Heart left ventricle (tissue), 16 donors: ENCODE measurements at regions not wholly inside any gene's neighbourhood (a gene's known extent, or its start where the extent isn't known, plus 50 kb on each side); places are given as distances from the start of the nearest gene placed in this dataset.
A peak's percentile ranks its signal among the peaks of the same experiment; 100 is the strongest.

ENCODE experiments used
- ATAC-seq, 4 donors: fragments of 200-7000 bp; cut with Tn5 transposase; one replicate each; pipeline ENCODE4 v1.9.1; 2020 to 2022; ENCODE audit warnings: moderate library complexity in 4 of 4, mild to moderate bottlenecking in 3 of 4, moderate number of reproducible peaks in 1 of 4
- DNase-seq, 5 donors: peaks; one replicate each; pipeline ENCODE4 v3.0.0-alpha.2; 2020
- H3K27ac ChIP-seq, 12 donors: fragments of 200-600 bp; sonication (generic) in 4 of 12; one replicate each; pipeline versions ENCODE4 v1.5.0 to v1.8.0; 2016 to 2022; ENCODE audit warnings: mild to moderate bottlenecking in 2 of 12
- H3K27me3 ChIP-seq, 9 donors: fragments of 200-600 bp; sonication (generic) in 2 of 9; one replicate each; pipeline versions ENCODE4 v1.5.1 to v1.8.0; 2016 to 2022; ENCODE audit warnings: mild to moderate bottlenecking in 3 of 9
- H3K36me3 ChIP-seq, 9 donors: fragments of 200-600 bp; sonication (generic) in 2 of 9; one replicate each; pipeline versions ENCODE4 v1.5.0 to v1.8.0; 2018 to 2022; ENCODE audit warnings: mild to moderate bottlenecking in 2 of 9
- H3K4me1 ChIP-seq, 12 donors: fragments of 200-600 bp; sonication (generic) in 4 of 12; one replicate each; pipeline versions ENCODE4 v1.5.0 to v1.8.0; 2016 to 2022; ENCODE audit warnings: mild to moderate bottlenecking in 3 of 12
- H3K4me3 ChIP-seq, 12 donors: fragments of 200-600 bp; sonication (generic) in 4 of 12; one replicate each; pipeline versions ENCODE4 v1.5.0 to v1.8.0; 2017 to 2022; ENCODE audit warnings: mild to moderate bottlenecking in 9 of 12, moderate library complexity in 4 of 12
- H3K9me3 ChIP-seq, 12 donors: fragments of 200-600 bp; sonication (generic) in 4 of 12; one replicate each; pipeline versions ENCODE4 v1.5.0 to v1.8.0; 2016 to 2022; ENCODE audit warnings: mild to moderate bottlenecking in 1 of 12
- CTCF ChIP-seq, 12 donors: fragments of 200-600 bp; sonication (generic) in 4 of 12; IDR thresholded peaks; one replicate each; pipeline versions ENCODE4 v1.5.0 to v1.8.0; 2018 to 2022; ENCODE audit warnings: antibody characterized with exemption in 12 of 12, mild to moderate bottlenecking in 5 of 12
- POLR2A ChIP-seq, 2 donors: fragments of 450-650 bp; IDR thresholded peaks; one replicate each; pipeline ENCODE4 v1.6.1; 2017; ENCODE audit warnings: antibody characterized with exemption in 2 of 2, mild to moderate bottlenecking in 2 of 2, moderate library complexity in 2 of 2
- WGBS, 4 donors: extraction: QIAGEN DNeasy Blood & Tissue Kit in 2 of 4; methylation state at CpG; one replicate each; pipeline versions ENCODE4 v1.1.5 to v1.1.7; 2013 to 2018; 5-methylcytosine and 5-hydroxymethylcytosine counted together
- intact Hi-C, 10 donors: fragments of 100-400 bp; cut with DNase I; formaldehyde crosslinking; loops; one replicate each; pipeline versions ENCODE4 v1.11.1 to v1.14.2; 2022
- donor health status: ischemic (EF 13 %, LVEDD 7.1; RV severe dilation, severe dysfunction).
- donor health status: healthy with polysubstance abuse.
- donor health status: DM: no; HTN: yes; CAD: no.
- donor health status: DM: no; HTN: no; CAD: no.
- donor health status: ischemic (EF 25% LVEDD 6.9; RV normal size, moderate dysfunction).
- donor health status: ischemic (EF 25% LVEDD 5.7; RV mildly dilated, moderate dysfunction).
- donor health status: healthy.
- donor health status: DM: yes; HTN: yes; CAD: no.
- donor health status: ischemic (EF 35%, LVEDD 5.7; RV mildly dilated, moderate dysfunction).
- donor health status: nonischemic (EF 11% LVEDD 7.7; RV severe dilation, severe dysfunction).
- donor health status: DM: yes; HTN: yes; CAD: no.
- donor health status: PGD.
- donor health status: ischemic (EF 29% LVEDD 5.4; RV normal size, mild dysfunction).
- donor health status: nonischemic (EF 23%, LVEDD 6.1; RV moderate dilation, normal function).

GRCh38 chr2:67510745-67511144 lies 113.6 kb downstream of the ETAA1 start:
- no peak for TF ChIP-seq CTCF (IDR thresholded peaks at IDR 0.05)
- no peak for TF ChIP-seq POLR2A (IDR thresholded peaks at IDR 0.05)
- 48 to 62% (median 54%) methylated on average over 3 of the region's 3 CpGs for WGBS, 4 donors
- intact Hi-C loops = no loop called here
- Histone ChIP-seq H3K27ac (peak overlapping the region in 1 of 12 donors; percentile 18), H3K4me3 (no peak overlapping the region), H3K36me3 (no peaks in the 10 kb centered on the region), H3K27me3 (no peaks in the 10 kb centered on the region), H3K9me3 (no peaks in the 10 kb centered on the region), H3K4me1 (no peaks in the 10 kb centered on the region)
- DNase-seq (no peak), ATAC-seq (no peak)

GRCh38 chr2:67514515-67514914 lies 117.4 kb downstream of the ETAA1 start:
- intact Hi-C loops = no loop called here
- Histone ChIP-seq H3K27ac (peak overlapping the region in 1 of 12 donors; percentile 2), H3K4me1 (no peaks in the 10 kb centered on the region), H3K9me3 (no peaks in the 10 kb centered on the region), H3K36me3 (no peaks in the 10 kb centered on the region), H3K27me3 (no peaks in the 10 kb centered on the region), H3K4me3 (no peak overlapping the region)
- ATAC-seq (no peak), DNase-seq (no peak)
- no peak for TF ChIP-seq CTCF (IDR thresholded peaks at IDR 0.05)
- TF ChIP-seq POLR2A (IDR thresholded peaks at IDR 0.05) = no peak

GRCh38 chr2:67515056-67515455 lies 117.9 kb downstream of the ETAA1 start:
- Histone ChIP-seq H3K36me3 (no peaks in the 10 kb centered on the region), H3K4me3 (no peak overlapping the region), H3K9me3 (no peaks in the 10 kb centered on the region), H3K27ac (peak overlapping the region in 1 of 12 donors; percentile 2), H3K4me1 (no peaks in the 10 kb centered on the region), H3K27me3 (no peaks in the 10 kb centered on the region)
- TF ChIP-seq POLR2A (IDR thresholded peaks at IDR 0.05) = no peak
- no peak for TF ChIP-seq CTCF (IDR thresholded peaks at IDR 0.05)
- WGBS, 4 donors = 92 to 93% (median 93%) methylated on average over 7 of the region's 7 CpGs
- DNase-seq = no peak
- no peak for ATAC-seq
- intact Hi-C loops = no loop called here

- no peaks in the 10 kb centered on the region for H3K36me3 ChIP-seq
- TF ChIP-seq CTCF (IDR thresholded peaks at IDR 0.05) (no peak), POLR2A (IDR thresholded peaks at IDR 0.05) (no peak)
- intact Hi-C loops = no loop called here
- no peak overlapping the region for H3K27ac ChIP-seq
- WGBS, 4 donors = 82 to 93% (median 89%) methylated on average over 1 of the region's 1 CpG
- DNase-seq (no peak), ATAC-seq (no peak)
- H3K9me3 ChIP-seq = no peaks in the 10 kb centered on the region
- no peaks in the 10 kb centered on the region for H3K4me1 ChIP-seq
- H3K27me3 ChIP-seq = no peaks in the 10 kb centered on the region
- no peak overlapping the region for H3K4me3 ChIP-seq
Observed at GRCh38 chr2:67515538-67515937, 118.4 kb downstream of the ETAA1 start.
